OCI-LY1 (cell line): ENCODE measurements at regions not wholly inside any gene's neighbourhood (a gene's known extent, or its start where the extent isn't known, plus 50 kb on each side); places are given as distances from the start of the nearest gene placed in this dataset.

Experiments used
- H2AFZ ChIP-seq: fragments of 200-600 bp; sonication (generic), shearing (Covaris generic); 2 replicates; pipeline ENCODE4 v1.6.0; 2014; ENCODE audit warnings: antibody characterized with exemption, mild to moderate bottlenecking, low read length
- H3F3A ChIP-seq: fragments of 200-600 bp; sonication (generic), shearing (Covaris generic); 2 replicates; pipeline ENCODE4 v1.6.0; 2014; ENCODE audit warnings: mild to moderate bottlenecking, antibody characterized with exemption, low read length, moderate library complexity; ENCODE audit not compliant: insufficient read depth
- H3K27ac ChIP-seq: fragments of 200-600 bp; sonication (generic); 2 replicates; pipeline ENCODE4 v1.5.1; 2014; ENCODE audit warnings: low read length, mixed run types, mild to moderate bottlenecking, low read depth; ENCODE audit not compliant: poor library complexity, severe bottlenecking
- H3K27me3 ChIP-seq: fragments of 200-600 bp; sonication (generic); 2 replicates; pipeline ENCODE4 v1.6.0; 2014; ENCODE audit warnings: antibody characterized with exemption, mild to moderate bottlenecking, low read length, moderate library complexity; ENCODE audit not compliant: insufficient read depth
- H3K36me3 ChIP-seq: fragments of 200-600 bp; sonication (generic); 2 replicates; pipeline ENCODE4 v1.6.1; 2014; ENCODE audit warnings: mild to moderate bottlenecking, antibody characterized with exemption, low read length, moderate library complexity, mixed read lengths; ENCODE audit not compliant: insufficient read depth
- H3K4me1 ChIP-seq: fragments of 200-600 bp; sonication (generic); 2 replicates; pipeline ENCODE4 v1.5.1; 2014; ENCODE audit warnings: mild to moderate bottlenecking, low read length, moderate library complexity; ENCODE audit not compliant: insufficient read depth, severe bottlenecking
- H3K4me2 ChIP-seq: fragments of 200-600 bp; sonication (generic), shearing (Covaris generic); 2 replicates; pipeline ENCODE4 v1.6.1; 2014; ENCODE audit warnings: low read length
- H3K4me3 ChIP-seq: fragments of 200-600 bp; sonication (generic); 2 replicates; pipeline ENCODE4 v1.5.1; 2014; ENCODE audit warnings: low read length, low read depth, mild to moderate bottlenecking, mixed read lengths; ENCODE audit not compliant: poor library complexity, severe bottlenecking
- H3K79me2 ChIP-seq: fragments of 200-600 bp; shearing (Covaris generic); 2 replicates; pipeline ENCODE4 v1.6.1; 2016; ENCODE audit warnings: mixed run types, low read length, mixed read lengths; ENCODE audit not compliant: insufficient read depth
- H3K9ac ChIP-seq: fragments of 200-600 bp; sonication (generic), shearing (Covaris generic); 2 replicates; pipeline ENCODE4 v1.6.1; 2014; ENCODE audit warnings: mild to moderate bottlenecking, low read length, mixed read lengths
- H3K9me2 ChIP-seq: fragments of 200-600 bp; sonication (generic), shearing (Covaris generic); 2 replicates; pipeline ENCODE4 v1.6.1; 2014; ENCODE audit warnings: low read depth, mild to moderate bottlenecking, low read length, mixed read lengths
- H3K9me3 ChIP-seq: fragments of 200-600 bp; shearing (Covaris generic); 2 replicates; pipeline ENCODE4 v1.6.1; 2014; ENCODE audit warnings: low read length, mixed read lengths
- H4K20me1 ChIP-seq: fragments of 200-600 bp; sonication (generic), shearing (Covaris generic); 2 replicates; pipeline ENCODE4 v1.6.0; 2016; ENCODE audit warnings: mild to moderate bottlenecking, low read length; ENCODE audit not compliant: insufficient read depth
- EZH2 ChIP-seq: fragments of 200-600 bp; sonication (generic), shearing (Covaris generic); IDR thresholded peaks from 2 replicates; pipeline ENCODE4 v1.8.0; 2017; ENCODE audit warnings: borderline replicate concordance, mixed run types, mild to moderate bottlenecking, antibody characterized with exemption, low read length, moderate library complexity, mixed read lengths
- TF ChIP-seq, protein P1 (sequence below): fragments of 200-600 bp; sonication (generic), shearing (Covaris generic); IDR thresholded peaks from 2 replicates; pipeline ENCODE4 v1.5.1; 2017; ENCODE audit warnings: mild to moderate bottlenecking, antibody characterized with exemption, low read length, moderate library complexity, mixed read lengths

DNA sequence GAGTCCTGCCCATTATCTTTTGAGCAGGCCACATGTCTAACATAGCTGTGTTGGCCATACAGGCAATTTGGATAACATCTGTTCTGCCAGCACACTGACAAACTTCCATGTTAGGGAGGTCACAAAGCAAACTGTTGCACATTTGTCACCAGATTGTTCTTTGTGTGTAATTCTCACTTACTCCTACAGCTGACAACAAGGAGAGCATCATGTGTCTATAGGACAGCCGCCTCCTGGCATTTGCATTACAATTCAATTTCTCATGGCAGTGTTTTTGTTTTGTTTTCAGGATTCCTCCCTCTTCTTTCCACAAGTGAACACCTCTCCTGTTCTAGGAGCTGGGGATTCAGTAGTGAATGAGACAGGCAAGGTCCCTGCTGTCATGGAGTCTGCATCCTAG, 94.3 kb upstream of the LEF1 start:
- H2AFZ ChIP-seq: no peak overlapping the region
- no peaks in the 10 kb centered on the region for H3K9me3 ChIP-seq
- no peak overlapping the region for H3K4me2 ChIP-seq
- H4K20me1 ChIP-seq: no peaks in the 10 kb centered on the region
- H3K36me3 ChIP-seq: no peaks in the 10 kb centered on the region
- H3K79me2 ChIP-seq: no peaks in the 10 kb centered on the region
- H3K27ac ChIP-seq: no peak overlapping the region
- no peak overlapping the region for H3K4me3 ChIP-seq
- no peaks in the 10 kb centered on the region for H3F3A ChIP-seq
- H3K9ac ChIP-seq: no peak overlapping the region
- TF ChIP-seq, protein P1, sequence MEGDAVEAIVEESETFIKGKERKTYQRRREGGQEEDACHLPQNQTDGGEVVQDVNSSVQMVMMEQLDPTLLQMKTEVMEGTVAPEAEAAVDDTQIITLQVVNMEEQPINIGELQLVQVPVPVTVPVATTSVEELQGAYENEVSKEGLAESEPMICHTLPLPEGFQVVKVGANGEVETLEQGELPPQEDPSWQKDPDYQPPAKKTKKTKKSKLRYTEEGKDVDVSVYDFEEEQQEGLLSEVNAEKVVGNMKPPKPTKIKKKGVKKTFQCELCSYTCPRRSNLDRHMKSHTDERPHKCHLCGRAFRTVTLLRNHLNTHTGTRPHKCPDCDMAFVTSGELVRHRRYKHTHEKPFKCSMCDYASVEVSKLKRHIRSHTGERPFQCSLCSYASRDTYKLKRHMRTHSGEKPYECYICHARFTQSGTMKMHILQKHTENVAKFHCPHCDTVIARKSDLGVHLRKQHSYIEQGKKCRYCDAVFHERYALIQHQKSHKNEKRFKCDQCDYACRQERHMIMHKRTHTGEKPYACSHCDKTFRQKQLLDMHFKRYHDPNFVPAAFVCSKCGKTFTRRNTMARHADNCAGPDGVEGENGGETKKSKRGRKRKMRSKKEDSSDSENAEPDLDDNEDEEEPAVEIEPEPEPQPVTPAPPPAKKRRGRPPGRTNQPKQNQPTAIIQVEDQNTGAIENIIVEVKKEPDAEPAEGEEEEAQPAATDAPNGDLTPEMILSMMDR: no peak
- TF ChIP-seq EZH2: no peak
- H3K4me1 ChIP-seq: no peaks in the 10 kb centered on the region
- no peaks in the 10 kb centered on the region for H3K9me2 ChIP-seq
- H3K27me3 ChIP-seq: no peaks in the 10 kb centered on the region

DNA sequence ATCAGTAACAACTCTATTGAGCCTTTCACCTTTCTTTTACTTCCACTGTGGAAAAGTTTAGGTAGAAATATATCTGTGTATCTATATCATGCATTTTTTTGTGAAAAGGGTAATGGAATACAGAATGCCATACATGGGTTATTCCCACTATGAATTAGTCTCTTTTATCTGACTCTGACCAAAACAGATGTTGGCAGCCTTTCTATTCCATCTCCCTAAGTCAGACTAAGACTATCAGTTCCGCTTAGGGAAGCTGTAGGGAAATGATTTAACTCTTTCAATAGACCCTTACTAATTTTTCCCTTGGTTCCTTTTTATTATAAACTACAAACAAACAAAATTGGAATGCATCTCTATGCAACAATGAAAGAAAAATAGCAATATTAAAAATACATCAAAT, 92.3 kb upstream of the LEF1 start:
- Histone ChIP-seq H4K20me1 (no peaks in the 10 kb centered on the region), H3K4me3 (no peak overlapping the region), H3K79me2 (no peaks in the 10 kb centered on the region), H3K4me2 (no peak overlapping the region), H3K27ac (no peak overlapping the region), H3K9me2 (no peaks in the 10 kb centered on the region), H3K9me3 (no peaks in the 10 kb centered on the region), H2AFZ (no peak overlapping the region), H3K36me3 (no peaks in the 10 kb centered on the region), H3K9ac (no peak overlapping the region), H3F3A (no peaks in the 10 kb centered on the region), H3K27me3 (no peaks in the 10 kb centered on the region), H3K4me1 (no peaks in the 10 kb centered on the region)
- TF ChIP-seq, protein P1: no peak
- no peak for TF ChIP-seq EZH2

DNA sequence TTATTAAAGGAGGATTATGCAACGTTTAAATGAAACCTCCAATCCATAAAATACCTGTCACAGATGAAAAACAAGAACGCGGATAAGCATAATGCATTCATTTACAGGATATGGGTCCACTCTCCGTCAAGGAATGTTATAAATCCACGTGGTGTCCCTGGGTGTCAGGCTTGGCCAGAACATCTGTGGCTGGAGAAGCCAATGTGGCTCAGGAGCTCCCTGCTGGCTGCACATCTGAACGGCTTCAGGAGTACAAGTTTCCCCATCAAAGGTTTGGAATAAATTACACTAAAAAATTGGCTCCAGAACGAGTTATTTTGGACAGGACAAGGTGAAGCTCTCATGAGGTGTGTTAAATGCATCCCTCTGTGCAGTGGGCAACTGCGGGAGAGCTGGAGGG, 87.8 kb upstream of the LEF1 start:
- Histone ChIP-seq H3K36me3 (no peaks in the 10 kb centered on the region), H2AFZ (no peak overlapping the region), H3K27ac (no peak overlapping the region), H3K9me3 (no peaks in the 10 kb centered on the region), H3K4me3 (no peak overlapping the region), H3K27me3 (no peaks in the 10 kb centered on the region), H3F3A (no peaks in the 10 kb centered on the region), H3K79me2 (no peaks in the 10 kb centered on the region), H3K4me1 (no peaks in the 10 kb centered on the region), H3K9me2 (no peaks in the 10 kb centered on the region), H3K9ac (no peak overlapping the region), H4K20me1 (no peaks in the 10 kb centered on the region), H3K4me2 (no peak overlapping the region)
- TF ChIP-seq, protein P1: no peak
- no peak for TF ChIP-seq EZH2
